GM12875 (cell line): ENCODE measurements at regions not wholly inside any gene's neighbourhood (a gene's known extent, or its start where the extent isn't known, plus 50 kb on each side); places are given as distances from the start of the nearest gene placed in this dataset.
"Not testable (repeated sequence)": the region's sequence is repeated elsewhere in the genome, so short reads cannot be mapped to it uniquely, and the experiment has no call there.

Experiments used
- H3K4me3 ChIP-seq: one replicate; pipeline ENCODE4 v1.5.1; 2011; ENCODE audit warnings: low read depth, low read length, control low read depth
- CTCF ChIP-seq: IDR thresholded peaks from 2 replicates; pipeline ENCODE4 v1.5.1; 2011; ENCODE audit warnings: low read depth, mild to moderate bottlenecking, control low read depth, inconsistent platforms, low read length, moderate library complexity, borderline replicate concordance; ENCODE audit not compliant: insufficient read depth

- no peak for TF ChIP-seq CTCF
- H3K4me3 ChIP-seq: no peak overlapping the region
Observed at GRCh38 chr6:168999392-168999791, 254.3 kb downstream of the THBS2 start.

GRCh38 chr6:168996356-168996625, 257.4 kb downstream of the THBS2 start:
- no peak for TF ChIP-seq CTCF
- H3K4me3 ChIP-seq: no peak overlapping the region

GRCh38 chr6:168995526-168996355, 257.9 kb downstream of the THBS2 start:
- TF ChIP-seq CTCF: no peak
- H3K4me3 ChIP-seq: no peak overlapping the region

- TF ChIP-seq CTCF: no peak
- no peak overlapping the region for H3K4me3 ChIP-seq
Observed at GRCh38 chr6:168994956-168995355, 258.7 kb downstream of the THBS2 start.

- no peak overlapping the region for H3K4me3 ChIP-seq
- TF ChIP-seq CTCF: no peak
Observed at GRCh38 chr6:168992446-168993144, 261.1 kb downstream of the THBS2 start.

GRCh38 chr6:168991695-168992094, 262.0 kb downstream of the THBS2 start:
- not testable (repeated sequence) for H3K4me3 ChIP-seq

GRCh38 chr6:168990019-168990751, 263.5 kb downstream of the THBS2 start:
- no peak for TF ChIP-seq CTCF
- H3K4me3 ChIP-seq: no peak overlapping the region
